ENCODE measurements at regions not wholly inside any gene's neighbourhood (a gene's known extent, or its start where the extent isn't known, plus 50 kb on each side); places are given as distances from the start of the nearest gene placed in this dataset.

DNA sequence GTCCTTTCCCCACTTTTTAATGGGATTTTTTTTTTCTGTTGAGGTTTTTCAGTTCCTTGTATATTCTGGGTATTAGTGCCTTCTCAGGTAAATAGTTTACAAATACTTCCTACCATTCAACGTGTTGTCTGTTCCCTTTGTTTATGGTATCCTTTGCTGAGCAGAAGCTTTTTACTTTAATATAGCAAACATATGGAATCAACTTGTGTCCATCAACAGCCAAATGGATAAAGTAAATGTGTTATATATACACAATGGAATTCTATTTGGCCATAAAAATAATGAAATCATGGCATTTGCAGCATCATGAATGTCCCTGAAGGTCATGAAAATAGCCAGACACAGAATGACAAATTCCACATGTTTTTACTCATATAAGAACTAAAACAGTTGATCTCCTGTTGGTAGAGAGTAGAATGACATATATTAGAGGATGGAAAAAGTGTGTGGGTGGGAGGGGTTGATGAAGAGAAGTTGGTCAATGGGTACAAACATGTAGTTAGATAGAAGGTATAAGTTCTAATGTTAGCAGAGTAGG is 500.8 kb downstream of the SLITRK6 start:
- H3K4me3 ChIP-seq = no peak overlapping the region
- DNase-seq (ENCODE audit: low read depth, low spot score) (no peak), ATAC-seq (no peak), FAIRE-seq (no peak)
- no peak overlapping the region for H3K9ac ChIP-seq (ENCODE audit: control insufficient read depth, insufficient read depth, low read length)
- no TSS peak for BruUV-seq (replicated peaks)
- no peaks in the 10 kb centered on the region for H3K27me3 ChIP-seq (replicated peaks in 1 of 2; ENCODE audit: control insufficient read depth in 2 of 2, insufficient read depth in 2 of 2, low read length in 1 of 2)
- TF ChIP-seq MXI1 (IDR thresholded peaks at IDR 0.05; ENCODE audit: low read depth, low read length) = no peak
- TF ChIP-seq PML (IDR thresholded peaks at IDR 0.05; ENCODE audit: low read length) = no peak
- no peak for TF ChIP-seq SREBF1 (IDR thresholded peaks at IDR 0.05; ENCODE audit: low read length)
- no peak for TF ChIP-seq GABPA (IDR thresholded peaks at IDR 0.05; ENCODE audit: low read depth)
- TF ChIP-seq TAF1 (IDR thresholded peaks at IDR 0.05; ENCODE audit: borderline replicate concordance, low read depth, low read length) = no peak
- TF ChIP-seq NFIC (IDR thresholded peaks at IDR 0.05; ENCODE audit: low read depth, low read length) = no peak
- TF ChIP-seq MEF2A (IDR thresholded peaks at IDR 0.05; ENCODE audit: insufficient read depth, low read depth, low read length) = no peak
- no peaks in the 10 kb centered on the region for H3K79me2 ChIP-seq (ENCODE audit: control insufficient read depth, insufficient read depth, low read length)
- H3K27ac ChIP-seq (ENCODE audit: control insufficient read depth, insufficient read depth) = no peak overlapping the region
- no peaks in the 10 kb centered on the region for H3K9me3 ChIP-seq (replicated peaks; ENCODE audit: control insufficient read depth, insufficient read depth, low read length)
- intact Hi-C loops (cut with micrococcal nuclease; ENCODE audit: unreplicated experiment) (no loop called here), in situ Hi-C loops (cut with MboI) (no loop called here)
- no peaks in the 10 kb centered on the region for H4K20me1 ChIP-seq (ENCODE audit: control insufficient read depth, insufficient read depth)
- H3K36me3 ChIP-seq (ENCODE audit: control insufficient read depth in 2 of 2, insufficient read depth in 2 of 2, low read length in 1 of 2) = no peaks in the 10 kb centered on the region
- no peak overlapping the region for H2AFZ ChIP-seq (ENCODE audit: control insufficient read depth, low read depth, low read length)
- POLR2A ChIA-PET = no interaction called here
- WGBS (ENCODE audit: insufficient coverage, insufficient replicate concordance, low lambda C conversion rate, missing lambda C conversion rate) = 0% methylated on average over 1 of the region's 1 CpG
- H3K4me1 ChIP-seq (ENCODE audit: control insufficient read depth, insufficient read depth, low read length) = no peaks in the 10 kb centered on the region
- no peak overlapping the region for H3K4me2 ChIP-seq (ENCODE audit: control insufficient read depth, insufficient read depth)
- RAD21 ChIA-PET (ENCODE audit: unreplicated experiment) = no interaction called here
- SMC1A ChIA-PET (ENCODE audit: uncharacterized antibody, unreplicated experiment) = no interaction called here
- CTCF ChIA-PET = no interaction called here

DNA sequence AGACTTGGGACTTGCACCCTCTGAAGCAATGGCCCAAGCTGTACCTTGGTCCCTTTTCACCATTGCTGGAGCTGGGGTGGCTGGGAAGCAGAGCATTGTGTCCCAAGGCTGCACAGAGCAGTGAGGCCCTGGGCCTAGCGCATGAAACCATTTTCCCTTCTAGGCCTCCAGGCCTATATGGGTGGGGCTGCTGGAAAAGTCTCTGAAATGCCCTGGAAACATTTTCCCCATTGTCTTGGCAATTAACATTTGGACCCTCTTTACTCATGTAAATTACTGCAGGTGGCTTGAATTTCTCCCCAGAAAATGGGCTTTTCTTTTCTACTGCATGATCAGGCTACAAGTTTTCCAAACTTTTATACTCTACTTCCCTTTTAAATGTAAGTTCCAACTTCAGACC is 510.5 kb downstream of the SLITRK6 start:
- Histone ChIP-seq H3K27ac (ENCODE audit: control insufficient read depth, insufficient read depth) (no peak overlapping the region), H3K9ac (ENCODE audit: control insufficient read depth, insufficient read depth, low read length) (no peak overlapping the region), H3K4me2 (ENCODE audit: control insufficient read depth, insufficient read depth) (no peak overlapping the region), H3K9me3 (replicated peaks; ENCODE audit: control insufficient read depth, insufficient read depth, low read length) (no peaks in the 10 kb centered on the region), H3K27me3 (replicated peaks in 1 of 2; ENCODE audit: control insufficient read depth in 2 of 2, insufficient read depth in 2 of 2, low read length in 1 of 2) (no peaks in the 10 kb centered on the region), H3K36me3 (ENCODE audit: control insufficient read depth in 2 of 2, insufficient read depth in 2 of 2, low read length in 1 of 2) (no peaks in the 10 kb centered on the region), H3K4me1 (ENCODE audit: control insufficient read depth, insufficient read depth, low read length) (no peaks in the 10 kb centered on the region), H2AFZ (ENCODE audit: control insufficient read depth, low read depth, low read length) (no peak overlapping the region), H4K20me1 (ENCODE audit: control insufficient read depth, insufficient read depth) (no peaks in the 10 kb centered on the region), H3K79me2 (ENCODE audit: control insufficient read depth, insufficient read depth, low read length) (no peaks in the 10 kb centered on the region), H3K4me3 (no peak overlapping the region)
- BruUV-seq (replicated peaks) = no TSS peak
- 89% methylated on average over 1 of the region's 1 CpG for WGBS (ENCODE audit: insufficient coverage, insufficient replicate concordance, low lambda C conversion rate, missing lambda C conversion rate)
- in situ Hi-C loops (cut with MboI) = no loop called here
- ChIA-PET CTCF (no interaction called here), SMC1A (ENCODE audit: uncharacterized antibody, unreplicated experiment) (interaction anchor here (1.0 kb wide), 1 partner anchor 13 kb away, joined by 4 read pairs; no protein-coding TSS in a partner anchor), RAD21 (ENCODE audit: unreplicated experiment) (no interaction called here), POLR2A (no interaction called here)
- FAIRE-seq (no peak), ATAC-seq (no peak), DNase-seq (ENCODE audit: low read depth, low spot score) (no peak)
- intact Hi-C loops (cut with micrococcal nuclease; ENCODE audit: unreplicated experiment) = no loop called here
- TF ChIP-seq, protein P1, sequence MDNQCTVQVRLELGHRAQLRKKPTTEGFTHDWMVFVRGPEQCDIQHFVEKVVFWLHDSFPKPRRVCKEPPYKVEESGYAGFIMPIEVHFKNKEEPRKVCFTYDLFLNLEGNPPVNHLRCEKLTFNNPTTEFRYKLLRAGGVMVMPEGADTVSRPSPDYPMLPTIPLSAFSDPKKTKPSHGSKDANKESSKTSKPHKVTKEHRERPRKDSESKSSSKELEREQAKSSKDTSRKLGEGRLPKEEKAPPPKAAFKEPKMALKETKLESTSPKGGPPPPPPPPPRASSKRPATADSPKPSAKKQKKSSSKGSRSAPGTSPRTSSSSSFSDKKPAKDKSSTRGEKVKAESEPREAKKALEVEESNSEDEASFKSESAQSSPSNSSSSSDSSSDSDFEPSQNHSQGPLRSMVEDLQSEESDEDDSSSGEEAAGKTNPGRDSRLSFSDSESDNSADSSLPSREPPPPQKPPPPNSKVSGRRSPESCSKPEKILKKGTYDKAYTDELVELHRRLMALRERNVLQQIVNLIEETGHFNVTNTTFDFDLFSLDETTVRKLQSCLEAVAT (IDR thresholded peaks at IDR 0.05) = no peak
- TF ChIP-seq RCOR1 (conservative IDR thresholded peaks at IDR 0.05; ENCODE audit: low read depth, low read length) (no peak), STAT1 (conservative IDR thresholded peaks at IDR 0.05) (no peak), SMAD1 (IDR thresholded peaks at IDR 0.05; ENCODE audit: low read depth, partially characterized antibody) (no peak), GABPA (IDR thresholded peaks at IDR 0.05; ENCODE audit: low read depth) (no peak)
- TF ChIP-seq, protein P2, sequence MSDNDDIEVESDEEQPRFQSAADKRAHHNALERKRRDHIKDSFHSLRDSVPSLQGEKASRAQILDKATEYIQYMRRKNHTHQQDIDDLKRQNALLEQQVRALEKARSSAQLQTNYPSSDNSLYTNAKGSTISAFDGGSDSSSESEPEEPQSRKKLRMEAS (IDR thresholded peaks at IDR 0.05; ENCODE audit: low read depth, low read length) = no peak
- TF ChIP-seq, protein P3, sequence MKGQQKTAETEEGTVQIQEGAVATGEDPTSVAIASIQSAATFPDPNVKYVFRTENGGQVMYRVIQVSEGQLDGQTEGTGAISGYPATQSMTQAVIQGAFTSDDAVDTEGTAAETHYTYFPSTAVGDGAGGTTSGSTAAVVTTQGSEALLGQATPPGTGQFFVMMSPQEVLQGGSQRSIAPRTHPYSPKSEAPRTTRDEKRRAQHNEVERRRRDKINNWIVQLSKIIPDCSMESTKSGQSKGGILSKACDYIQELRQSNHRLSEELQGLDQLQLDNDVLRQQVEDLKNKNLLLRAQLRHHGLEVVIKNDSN (IDR thresholded peaks at IDR 0.05; ENCODE audit: borderline replicate concordance, extremely low read length, insufficient read depth, low read depth, low read length) = no peak
- TF ChIP-seq, protein P4, sequence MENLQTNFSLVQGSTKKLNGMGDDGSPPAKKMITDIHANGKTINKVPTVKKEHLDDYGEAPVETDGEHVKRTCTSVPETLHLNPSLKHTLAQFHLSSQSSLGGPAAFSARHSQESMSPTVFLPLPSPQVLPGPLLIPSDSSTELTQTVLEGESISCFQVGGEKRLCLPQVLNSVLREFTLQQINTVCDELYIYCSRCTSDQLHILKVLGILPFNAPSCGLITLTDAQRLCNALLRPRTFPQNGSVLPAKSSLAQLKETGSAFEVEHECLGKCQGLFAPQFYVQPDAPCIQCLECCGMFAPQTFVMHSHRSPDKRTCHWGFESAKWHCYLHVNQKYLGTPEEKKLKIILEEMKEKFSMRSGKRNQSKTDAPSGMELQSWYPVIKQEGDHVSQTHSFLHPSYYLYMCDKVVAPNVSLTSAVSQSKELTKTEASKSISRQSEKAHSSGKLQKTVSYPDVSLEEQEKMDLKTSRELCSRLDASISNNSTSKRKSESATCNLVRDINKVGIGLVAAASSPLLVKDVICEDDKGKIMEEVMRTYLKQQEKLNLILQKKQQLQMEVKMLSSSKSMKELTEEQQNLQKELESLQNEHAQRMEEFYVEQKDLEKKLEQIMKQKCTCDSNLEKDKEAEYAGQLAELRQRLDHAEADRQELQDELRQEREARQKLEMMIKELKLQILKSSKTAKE (IDR thresholded peaks at IDR 0.05; ENCODE audit: low read depth, poor library complexity, severe bottlenecking) = no peak
